Caki2 (cell line): ENCODE measurements at regions not wholly inside any gene's neighbourhood (a gene's known extent, or its start where the extent isn't known, plus 50 kb on each side); places are given as distances from the start of the nearest gene placed in this dataset.
"Not testable (repeated sequence)": the region's sequence is repeated elsewhere in the genome, so short reads cannot be mapped to it uniquely, and the experiment has no call there.

Experiments
- DNase-seq: peaks from one replicate; pipeline ENCODE4 v3.0.0-alpha.2; 2015; ENCODE audit warnings: low read depth
- in situ Hi-C: cut with HindIII; loops from 2 replicates; pipeline ENCODE4 v1.10.0; 2016; ENCODE audit warnings: low sequenced_read_pairs, low pct_unique_long_range_greater_than_20kb, mixed read lengths

GRCh38 chr5:1588071-1588694 lies 64.4 kb upstream of the LPCAT1 start:
- in situ Hi-C loops, DNase-seq: not testable (repeated sequence)

- in situ Hi-C loops, result not testable (repeated sequence)
Observed at GRCh38 chr5:1583081-1583875, 59.5 kb upstream of the LPCAT1 start.

GRCh38 chr5:1579389-1579788 lies 55.6 kb upstream of the LPCAT1 start:
- DNase-seq, in situ Hi-C loops: not testable (repeated sequence)

More at GRCh38 chr5:1583081-1583875, 59.5 kb upstream of the LPCAT1 start:
- DNase-seq, result not testable (repeated sequence)

- in situ Hi-C loops, DNase-seq: not testable (repeated sequence)
Observed at GRCh38 chr5:1576851-1577250, 53.1 kb upstream of the LPCAT1 start.

DNA sequence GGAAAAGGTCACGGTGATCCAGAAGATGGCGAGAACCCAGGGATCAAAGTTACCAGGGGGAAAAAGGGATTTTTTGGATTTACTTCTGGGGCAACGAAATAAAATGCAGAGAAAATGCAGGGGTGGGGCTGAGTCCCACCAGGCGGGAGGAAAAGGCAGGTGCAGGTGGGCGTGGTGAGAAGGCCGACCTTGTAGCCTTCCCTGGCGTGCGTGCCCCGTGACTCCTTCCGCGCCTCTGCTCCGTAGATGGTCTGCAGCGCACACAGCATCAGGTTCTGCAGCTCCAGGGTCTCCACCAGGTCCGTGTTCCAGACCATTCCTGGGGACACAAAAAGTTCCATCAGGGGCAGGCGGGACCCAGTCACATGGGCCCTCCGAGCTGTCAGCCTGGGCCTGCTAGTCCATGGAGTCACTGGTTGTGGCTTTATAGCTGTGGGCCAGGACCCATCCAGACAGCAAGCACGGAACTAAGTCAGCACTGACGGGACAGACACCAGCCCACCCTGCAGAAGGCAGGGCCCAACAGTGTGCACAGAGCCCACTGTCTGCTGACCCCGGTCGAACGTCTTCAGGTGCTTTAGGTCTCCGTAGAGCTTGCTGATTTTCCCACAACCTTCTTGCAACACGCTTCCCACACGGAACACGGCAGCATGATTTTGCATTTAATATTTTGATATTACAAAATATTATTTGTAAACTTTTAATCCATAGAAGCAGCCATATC lies 52.4 kb upstream of the LPCAT1 start:
- in situ Hi-C loops, DNase-seq: not testable (repeated sequence)

DNA sequence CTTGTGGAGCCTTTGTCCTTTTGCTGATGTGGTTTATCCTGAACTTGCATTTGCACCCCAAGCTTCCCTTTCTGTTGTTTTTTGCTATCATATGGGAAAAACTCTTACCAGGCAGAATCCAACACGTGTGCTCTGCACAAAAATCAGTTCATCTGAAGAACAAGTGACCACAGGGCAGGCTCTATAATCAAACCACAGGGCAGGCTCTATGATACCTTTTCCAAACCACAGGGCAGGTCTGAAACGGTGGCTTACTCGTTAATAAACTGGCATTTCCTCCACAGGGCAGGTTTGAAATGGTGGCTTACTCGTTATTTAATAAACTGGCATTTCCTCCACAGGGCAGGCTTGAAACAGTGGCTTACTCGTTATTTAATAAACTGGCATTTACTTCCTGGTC lies 51.7 kb upstream of the LPCAT1 start:
- in situ Hi-C loops, result not testable (repeated sequence)

GRCh38 chr5:1574023-1574318 lies 50.2 kb upstream of the LPCAT1 start:
- in situ Hi-C loops, DNase-seq: not testable (repeated sequence)

More for the DNA sequence above, 51.7 kb upstream of the LPCAT1 start:
- not testable (repeated sequence) for DNase-seq

DNA sequence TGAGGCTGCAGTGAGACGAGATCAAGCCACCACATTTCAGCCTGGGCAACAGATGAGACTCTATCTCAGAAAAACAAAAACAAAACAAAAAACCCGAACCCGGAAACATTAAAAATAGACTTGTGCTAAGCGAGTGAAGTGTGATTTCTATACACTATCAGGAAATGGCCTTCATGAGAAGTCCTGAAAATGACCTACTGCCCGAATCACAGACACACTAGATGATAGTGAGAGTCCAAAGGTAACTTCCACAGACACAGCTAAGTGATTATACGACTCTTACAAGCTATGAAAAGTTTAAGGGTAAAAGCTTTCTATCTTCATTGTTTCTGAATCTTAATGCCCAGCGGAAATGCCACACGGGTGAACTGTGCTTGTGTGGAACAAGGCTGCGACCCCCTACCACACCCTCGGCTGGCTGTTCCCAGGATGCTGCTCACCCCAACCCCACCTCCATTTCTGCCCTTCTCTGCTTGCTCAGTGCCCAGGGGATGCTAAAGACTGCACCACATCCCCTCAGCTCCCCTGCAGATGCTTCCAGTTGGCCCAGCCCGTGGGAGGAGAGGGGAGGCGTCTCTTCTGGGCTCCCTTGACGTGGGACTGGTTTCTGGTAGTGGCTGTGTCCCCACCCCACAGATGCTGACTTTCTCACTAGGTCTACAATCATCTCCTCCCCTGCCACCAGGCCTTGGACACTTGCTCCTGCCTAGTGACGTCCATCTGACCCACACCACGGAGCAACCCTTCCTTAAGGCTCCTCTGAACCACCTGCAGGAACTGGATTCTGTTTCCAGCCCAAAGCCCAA lies 49.7 kb upstream of the LPCAT1 start:
- DNase-seq, in situ Hi-C loops: not testable (repeated sequence)
